Smooth muscle cell (in vitro differentiated cells): ENCODE measurements at regions not wholly inside any gene's neighbourhood (a gene's known extent, or its start where the extent isn't known, plus 50 kb on each side); places are given as distances from the start of the nearest gene placed in this dataset.

Experiments used
- DNase-seq: peaks from one replicate; lab custom pipeline; 2025; ENCODE audit not compliant: unreplicated experiment; lab: John Stamatoyannopoulos, UW
- H2AFZ ChIP-seq: fragments of 200-600 bp; sonication (generic); 2 replicates; pipeline ENCODE4 v1.6.0; 2016; ENCODE audit warnings: antibody characterized with exemption, low read depth, mild to moderate bottlenecking
- H3F3A ChIP-seq: fragments of 200-600 bp; sonication (generic); 2 replicates; pipeline ENCODE4 v1.6.0; 2017; ENCODE audit warnings: antibody characterized with exemption, low read depth
- H3K27ac ChIP-seq: fragments of 200-600 bp; sonication (generic); 2 replicates; pipeline ENCODE4 v1.5.1; 2016; ENCODE audit warnings: low read depth, mild to moderate bottlenecking
- H3K27me3 ChIP-seq: fragments of 200-600 bp; sonication (generic); 2 replicates; pipeline ENCODE4 v1.6.1; 2016; ENCODE audit warnings: low read depth, mild to moderate bottlenecking
- H3K36me3 ChIP-seq: fragments of 200-600 bp; sonication (generic); 2 replicates; pipeline ENCODE4 v1.5.1; 2016; ENCODE audit warnings: low read depth
- H3K4me1 ChIP-seq: fragments of 200-600 bp; sonication (generic); 2 replicates; pipeline ENCODE4 v1.5.1; 2016; ENCODE audit warnings: low read depth
- H3K4me2 ChIP-seq: fragments of 200-600 bp; sonication (generic); 2 replicates; pipeline ENCODE4 v1.6.0; 2016; ENCODE audit warnings: mild to moderate bottlenecking
- H3K4me3 ChIP-seq: fragments of 200-600 bp; sonication (generic); 2 replicates; pipeline ENCODE4 v1.5.1; 2016; ENCODE audit warnings: mild to moderate bottlenecking
- H3K79me2 ChIP-seq: fragments of 200-600 bp; sonication (generic); 2 replicates; pipeline ENCODE4 v1.6.0; 2016; ENCODE audit warnings: low read depth, mild to moderate bottlenecking
- H3K9ac ChIP-seq: fragments of 200-600 bp; sonication (generic); 2 replicates; pipeline ENCODE4 v1.6.0; 2016; ENCODE audit warnings: low read depth
- H3K9me3 ChIP-seq: fragments of 200-600 bp; sonication (generic); replicated peaks from 2 replicates; pipeline ENCODE4 v1.5.1; 2016; ENCODE audit warnings: low read depth
- H4K20me1 ChIP-seq: fragments of 200-600 bp; sonication (generic); 2 replicates; pipeline ENCODE4 v1.6.0; 2016; ENCODE audit warnings: low read depth
- CTCF ChIP-seq: fragments of 200-600 bp; sonication (generic); IDR thresholded peaks from 2 replicates; pipeline ENCODE4 v1.5.1; 2017; ENCODE audit warnings: borderline replicate concordance, mild to moderate bottlenecking, antibody characterized with exemption; ENCODE audit not compliant: insufficient read depth, poor library complexity, severe bottlenecking
- WGBS: methylation state at CpG from one replicate; pipeline ENCODE4 v1.1.7; 2016; ENCODE audit warnings: low lambda C conversion rate; 5-methylcytosine and 5-hydroxymethylcytosine counted together

- Histone ChIP-seq H3K36me3 (no peaks in the 10 kb centered on the region), H3K4me3 (peak overlapping the region; percentile 54), H3K79me2 (peaks cover 3% of the 10 kb centered on the region), H2AFZ (no peak overlapping the region), H3K9ac (no peak overlapping the region), H3K4me2 (peak overlapping the region; percentile 91), H3K9me3 (no peaks in the 10 kb centered on the region), H3K27me3 (no peaks in the 10 kb centered on the region), H3K4me1 (peaks cover 17% of the 10 kb centered on the region), H3F3A (peaks cover 7% of the 10 kb centered on the region), H4K20me1 (no peaks in the 10 kb centered on the region), H3K27ac (peak overlapping the region; percentile 50)
- TF ChIP-seq CTCF: no peak
- no peak for DNase-seq
- WGBS: 39% methylated on average over 1 of the region's 1 CpG
Observed at GRCh38 chr10:60573336-60573735, 183.7 kb upstream of the ANK3 start.

GRCh38 chr10:60572511-60573194 lies 183.0 kb upstream of the ANK3 start:
- no peaks in the 10 kb centered on the region for H4K20me1 ChIP-seq
- H3K79me2 ChIP-seq: peaks cover 3% of the 10 kb centered on the region
- peaks cover 17% of the 10 kb centered on the region for H3K4me1 ChIP-seq
- H2AFZ ChIP-seq: peak overlapping the region; percentile 75
- DNase-seq: no peak
- H3K9me3 ChIP-seq: no peaks in the 10 kb centered on the region
- peak overlapping the region; percentile 50 for H3K27ac ChIP-seq
- H3K36me3 ChIP-seq: no peaks in the 10 kb centered on the region
- H3K4me3 ChIP-seq: peak overlapping the region; percentile 54
- no peaks in the 10 kb centered on the region for H3K27me3 ChIP-seq
- peak overlapping the region; percentile 59 for H3K9ac ChIP-seq
- peak overlapping the region; percentile 91 for H3K4me2 ChIP-seq
- WGBS: 9% methylated on average over 12 of the region's 12 CpGs
- peaks cover 7% of the 10 kb centered on the region for H3F3A ChIP-seq
- no peak for TF ChIP-seq CTCF

GRCh38 chr10:60570896-60571295 lies 181.2 kb upstream of the ANK3 start:
- Histone ChIP-seq H3K4me2 (no peak overlapping the region), H3K4me3 (no peak overlapping the region)
- WGBS: 96% methylated on average over 4 of the region's 4 CpGs

More at GRCh38 chr10:60570896-60571295, 181.2 kb upstream of the ANK3 start:
- Histone ChIP-seq H3K79me2 (peaks cover 3% of the 10 kb centered on the region), H3K27me3 (no peaks in the 10 kb centered on the region), H2AFZ (no peak overlapping the region), H3F3A (peaks cover 7% of the 10 kb centered on the region), H3K9ac (no peak overlapping the region), H4K20me1 (no peaks in the 10 kb centered on the region), H3K4me1 (peaks cover 17% of the 10 kb centered on the region), H3K9me3 (peaks cover 8% of the 10 kb centered on the region), H3K27ac (no peak overlapping the region), H3K36me3 (no peaks in the 10 kb centered on the region)
- TF ChIP-seq CTCF: no peak
- no peak for DNase-seq
